ENCODE measurements at regions not wholly inside any gene's neighbourhood (a gene's known extent, or its start where the extent isn't known, plus 50 kb on each side); places are given as distances from the start of the nearest gene placed in this dataset.

- TF ChIP-seq, protein P1, sequence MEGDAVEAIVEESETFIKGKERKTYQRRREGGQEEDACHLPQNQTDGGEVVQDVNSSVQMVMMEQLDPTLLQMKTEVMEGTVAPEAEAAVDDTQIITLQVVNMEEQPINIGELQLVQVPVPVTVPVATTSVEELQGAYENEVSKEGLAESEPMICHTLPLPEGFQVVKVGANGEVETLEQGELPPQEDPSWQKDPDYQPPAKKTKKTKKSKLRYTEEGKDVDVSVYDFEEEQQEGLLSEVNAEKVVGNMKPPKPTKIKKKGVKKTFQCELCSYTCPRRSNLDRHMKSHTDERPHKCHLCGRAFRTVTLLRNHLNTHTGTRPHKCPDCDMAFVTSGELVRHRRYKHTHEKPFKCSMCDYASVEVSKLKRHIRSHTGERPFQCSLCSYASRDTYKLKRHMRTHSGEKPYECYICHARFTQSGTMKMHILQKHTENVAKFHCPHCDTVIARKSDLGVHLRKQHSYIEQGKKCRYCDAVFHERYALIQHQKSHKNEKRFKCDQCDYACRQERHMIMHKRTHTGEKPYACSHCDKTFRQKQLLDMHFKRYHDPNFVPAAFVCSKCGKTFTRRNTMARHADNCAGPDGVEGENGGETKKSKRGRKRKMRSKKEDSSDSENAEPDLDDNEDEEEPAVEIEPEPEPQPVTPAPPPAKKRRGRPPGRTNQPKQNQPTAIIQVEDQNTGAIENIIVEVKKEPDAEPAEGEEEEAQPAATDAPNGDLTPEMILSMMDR (IDR thresholded peaks at IDR 0.05) = no peak
Observed at GRCh38 chr15:89402518-89402805, 67.8 kb upstream of the POLG start.

DNA sequence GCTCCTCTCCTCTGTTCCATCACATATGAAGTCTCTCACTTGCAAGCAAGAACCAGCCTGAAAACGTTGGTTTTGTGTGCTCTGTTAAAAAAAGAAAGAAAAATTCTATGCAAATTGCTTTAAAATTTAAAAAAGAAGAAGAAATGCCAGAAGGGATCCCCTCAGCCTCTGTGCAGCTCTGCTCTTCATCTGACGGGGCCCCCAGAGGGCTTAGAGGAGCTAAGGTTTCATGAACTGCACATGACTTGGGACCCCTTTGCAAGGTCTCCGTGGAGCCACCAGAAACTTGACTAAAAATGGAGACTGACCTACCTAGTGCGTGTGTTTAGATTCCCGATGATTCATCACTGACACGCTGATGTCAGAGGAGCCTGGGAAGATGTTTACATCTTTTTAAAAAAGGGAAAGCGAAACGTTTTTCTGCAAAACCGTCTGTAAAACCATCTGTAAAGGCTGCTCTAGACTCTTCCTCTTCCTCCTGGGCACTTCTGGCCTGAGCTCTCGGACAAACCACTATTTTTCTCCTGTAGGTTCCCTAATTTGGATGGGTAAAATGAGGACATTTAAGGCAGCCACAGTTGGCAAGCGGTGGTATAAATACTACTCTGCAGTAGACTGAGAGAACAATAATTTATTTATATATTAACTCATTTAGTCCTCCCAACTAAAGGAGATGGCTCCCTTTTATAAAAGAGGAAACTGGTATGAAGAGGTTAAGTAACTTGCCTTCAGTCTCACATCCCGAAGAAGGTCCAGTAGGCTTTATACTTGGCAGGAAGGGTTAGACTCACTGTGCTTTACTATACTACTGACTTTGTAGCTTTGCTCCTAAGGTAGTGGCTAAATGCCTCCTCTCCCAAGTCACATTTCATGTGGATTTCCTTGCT lies 67.2 kb upstream of the POLG start:
- TF ChIP-seq, protein P1 (IDR thresholded peaks at IDR 0.05) = no peak

DNA sequence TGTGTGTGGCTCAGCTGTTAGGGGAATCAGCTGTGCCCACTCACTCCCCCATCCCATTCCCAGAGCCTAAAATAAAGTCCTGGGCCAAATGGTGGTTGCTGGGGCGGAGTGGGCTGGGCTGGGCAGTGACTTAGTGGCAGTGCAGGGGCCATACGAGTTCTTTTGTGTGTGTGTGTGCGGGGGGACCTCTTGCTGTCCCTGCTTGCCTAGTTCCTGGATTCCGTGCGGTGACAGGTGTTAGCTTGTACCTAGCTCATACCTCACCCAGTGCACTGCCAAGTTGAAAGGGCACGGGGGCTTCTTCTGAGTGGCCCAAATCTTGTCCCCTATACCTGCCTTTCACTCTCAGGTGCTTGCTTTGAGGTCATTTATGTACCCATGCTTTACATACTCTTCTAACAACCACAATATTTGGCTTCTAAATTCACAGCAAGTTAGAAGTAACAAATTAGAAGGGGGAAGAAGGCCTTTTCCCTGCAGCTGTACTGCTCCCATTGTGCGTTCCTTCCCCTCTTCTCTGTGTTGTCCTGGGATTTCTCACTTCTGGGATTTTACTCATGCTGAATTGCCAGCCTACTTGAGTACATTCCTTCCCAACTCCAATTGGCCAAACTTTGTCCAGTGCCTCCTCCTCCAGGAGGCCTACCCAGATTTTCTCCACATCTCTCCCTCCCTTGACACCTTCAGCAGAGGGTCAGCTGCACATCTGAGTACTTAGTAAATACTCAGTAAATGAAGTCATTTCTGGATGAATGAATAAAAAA lies 66.3 kb upstream of the POLG start:
- TF ChIP-seq, protein P1 (IDR thresholded peaks at IDR 0.05) = no peak

- TF ChIP-seq, protein P1 (IDR thresholded peaks at IDR 0.05) = no peak
Observed at GRCh38 chr15:89400116-89400781, 65.6 kb upstream of the POLG start.

- TF ChIP-seq, protein P1 (IDR thresholded peaks at IDR 0.05) = no peak
Observed at GRCh38 chr15:89399238-89400115, 64.9 kb upstream of the POLG start.

DNA sequence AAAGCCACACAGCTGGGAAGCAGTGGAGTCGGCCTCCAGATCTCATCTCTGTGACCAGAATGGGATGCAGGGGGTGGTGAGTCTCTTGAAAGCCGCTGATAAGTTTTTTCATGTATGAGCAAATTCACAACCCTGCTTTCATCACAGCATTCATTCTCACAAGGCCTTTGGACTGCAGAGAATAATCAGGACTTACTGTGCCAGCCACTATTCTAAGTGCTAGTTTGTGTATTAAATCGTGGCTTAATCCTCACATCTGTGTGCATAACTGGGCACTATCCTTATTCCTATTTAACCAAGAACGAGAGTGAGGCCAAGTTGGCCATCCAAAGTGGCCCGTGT lies 64.2 kb upstream of the POLG start:
- TF ChIP-seq, protein P1 (IDR thresholded peaks at IDR 0.05) = no peak

DNA sequence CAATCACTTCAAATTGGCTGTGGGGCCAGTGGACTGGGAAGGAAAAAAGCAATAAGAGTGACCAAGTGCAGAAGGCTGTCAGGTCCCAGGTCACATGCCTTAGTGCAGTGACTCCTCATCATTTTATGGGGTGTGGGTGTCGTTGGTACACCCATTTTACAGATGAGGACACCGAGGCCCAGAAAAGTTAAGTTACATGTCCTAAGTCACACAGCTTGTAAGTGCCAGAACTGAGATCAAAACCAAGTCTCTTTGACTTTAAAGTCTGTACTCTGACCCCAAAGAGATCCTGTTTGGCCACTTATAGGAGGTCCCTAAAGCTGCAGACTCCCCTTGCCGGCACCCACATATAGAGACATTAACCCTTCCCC lies 63.0 kb upstream of the POLG start:
- TF ChIP-seq, protein P1 (IDR thresholded peaks at IDR 0.05) = no peak
